LNCAP (cell line): ENCODE measurements at regions not wholly inside any gene's neighbourhood (a gene's known extent, or its start where the extent isn't known, plus 50 kb on each side); places are given as distances from the start of the nearest gene placed in this dataset.

Experiments used
- CTCF ChIP-seq: fragments of 450-650 bp; IDR thresholded peaks from 2 replicates; pipeline ENCODE4 v1.5.1; 2017; ENCODE audit warnings: mild to moderate bottlenecking

- no peak for TF ChIP-seq CTCF
Observed at GRCh38 chr2:156937430-156937829, 320.1 kb upstream of the GALNT5 start.

- no peak for TF ChIP-seq CTCF
Observed at GRCh38 chr2:156944871-156945270, 312.6 kb upstream of the GALNT5 start.

- TF ChIP-seq CTCF: no peak
Observed at GRCh38 chr2:156947261-156947660, 310.2 kb upstream of the GALNT5 start.

GRCh38 chr2:156955701-156956100 lies 301.8 kb upstream of the GALNT5 start:
- no peak for TF ChIP-seq CTCF

GRCh38 chr2:156956161-156956560 lies 301.3 kb upstream of the GALNT5 start:
- no peak for TF ChIP-seq CTCF

GRCh38 chr2:156958374-156958773 lies 299.1 kb upstream of the GALNT5 start:
- no peak for TF ChIP-seq CTCF

- no peak for TF ChIP-seq CTCF
Observed at GRCh38 chr2:156959481-156959880, 298.0 kb upstream of the GALNT5 start.

GRCh38 chr2:156982615-156983014 lies 274.9 kb upstream of the GALNT5 start:
- TF ChIP-seq CTCF: no peak
